ENCODE measurements at regions not wholly inside any gene's neighbourhood (a gene's known extent, or its start where the extent isn't known, plus 50 kb on each side); places are given as distances from the start of the nearest gene placed in this dataset.

DNA sequence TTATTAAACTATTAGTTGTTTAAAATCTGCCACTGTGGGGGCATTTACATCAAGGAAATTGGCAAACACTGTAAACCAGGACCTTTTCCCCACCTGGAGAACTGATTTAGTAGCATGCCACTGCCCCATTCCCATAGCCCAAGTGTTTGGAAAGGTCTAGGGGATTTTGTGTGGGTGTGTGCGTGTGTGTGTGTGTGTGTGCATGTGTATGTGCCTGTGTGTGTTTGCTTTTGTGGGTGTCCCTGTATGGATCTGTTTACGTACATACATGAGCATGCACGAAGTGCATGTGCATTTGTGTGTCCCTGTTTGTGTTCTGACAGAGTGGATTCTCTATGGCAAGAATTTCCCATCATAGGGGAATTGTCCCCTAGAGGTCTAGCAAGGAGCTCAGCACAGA is 62.7 kb upstream of the LMO1 start:
- WGBS, 2 donors = 82 to 85% methylated on average over 3 of the region's 3 CpGs

DNA sequence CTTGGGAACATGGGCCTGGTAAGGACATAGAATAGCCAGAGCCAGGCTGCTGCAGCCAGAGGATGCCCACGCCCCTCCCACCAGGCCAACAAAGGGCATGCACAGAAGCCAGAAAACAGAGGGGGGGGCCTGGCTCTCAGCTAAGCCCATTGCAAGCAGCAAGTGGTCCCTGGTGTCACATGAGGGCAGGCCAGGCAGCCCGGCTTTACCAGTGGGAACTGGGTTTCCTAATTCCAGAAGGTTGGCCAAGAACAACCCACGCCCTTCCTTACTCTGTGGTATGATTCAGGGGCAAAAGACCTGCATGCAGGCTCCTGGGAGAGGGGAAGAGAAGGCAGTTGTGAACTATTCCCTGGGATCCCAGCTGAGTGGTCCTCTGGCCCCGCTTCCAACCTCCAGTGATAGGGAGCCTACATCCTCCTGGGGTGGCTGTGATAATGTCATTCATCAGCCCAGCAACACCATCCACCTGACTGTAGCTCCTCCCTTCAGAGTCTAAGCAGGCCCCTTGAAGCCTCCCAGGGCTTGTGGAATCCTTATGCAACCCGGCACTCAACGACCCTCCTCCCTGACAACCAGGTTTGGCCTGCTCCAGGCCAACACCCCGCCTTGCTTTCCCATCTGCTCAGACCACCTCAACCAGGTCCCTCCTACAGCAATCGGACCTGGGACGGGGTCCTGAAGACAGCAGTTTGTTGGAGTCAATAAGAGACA is 62.1 kb upstream of the LMO1 start:
- Histone ChIP-seq H3K27me3 (ENCODE audit: control insufficient read depth in 1 of 2, insufficient read depth in 2 of 2, low read length in 2 of 2) (no peaks in the 10 kb centered on the region), H3K4me3 (ENCODE audit: low read depth in 1 of 2, low read length in 2 of 2) (no peak overlapping the region), H3K9me3 (ENCODE audit: control insufficient read depth in 2 of 2, insufficient read depth in 1 of 2, low read depth in 1 of 2, low read length in 1 of 2) (no peaks in the 10 kb centered on the region), H3K4me1 (ENCODE audit: control insufficient read depth in 2 of 2, insufficient read depth in 2 of 2, low read length in 1 of 2) (peaks cover 5 to 10% of the 10 kb centered on the region in 2 donors), H3K36me3 (ENCODE audit: control insufficient read depth in 2 of 2, insufficient read depth in 2 of 2, low read length in 1 of 2) (no peaks in the 10 kb centered on the region), H3K27ac (ENCODE audit: low read depth in 2 of 2, low read length in 1 of 2) (no peak overlapping the region)
- 75 to 78% methylated on average over 9 of the region's 9 CpGs for WGBS, 2 donors

More for the DNA sequence above, 62.7 kb upstream of the LMO1 start:
- Histone ChIP-seq H3K4me1 (ENCODE audit: control insufficient read depth in 2 of 2, insufficient read depth in 2 of 2, low read length in 1 of 2) (peaks cover 5 to 10% of the 10 kb centered on the region in 2 donors), H3K36me3 (ENCODE audit: control insufficient read depth in 2 of 2, insufficient read depth in 2 of 2, low read length in 1 of 2) (no peaks in the 10 kb centered on the region), H3K4me3 (ENCODE audit: low read depth in 1 of 2, low read length in 2 of 2) (no peak overlapping the region), H3K27me3 (ENCODE audit: control insufficient read depth in 1 of 2, insufficient read depth in 2 of 2, low read length in 2 of 2) (no peaks in the 10 kb centered on the region), H3K27ac (ENCODE audit: low read depth in 2 of 2, low read length in 1 of 2) (no peak overlapping the region), H3K9me3 (ENCODE audit: control insufficient read depth in 2 of 2, insufficient read depth in 1 of 2, low read depth in 1 of 2, low read length in 1 of 2) (no peaks in the 10 kb centered on the region)

- H3K27me3 ChIP-seq (ENCODE audit: control insufficient read depth in 1 of 2, insufficient read depth in 2 of 2, low read length in 2 of 2) = no peaks in the 10 kb centered on the region
- 75% methylated on average over 13 of the region's 13 CpGs for WGBS, 2 donors
- H3K36me3 ChIP-seq (ENCODE audit: control insufficient read depth in 2 of 2, insufficient read depth in 2 of 2, low read length in 1 of 2) = no peaks in the 10 kb centered on the region
These were observed 59.7 kb upstream of the LMO1 start for GRCh38 chr11:8323161-8323935.

DNA sequence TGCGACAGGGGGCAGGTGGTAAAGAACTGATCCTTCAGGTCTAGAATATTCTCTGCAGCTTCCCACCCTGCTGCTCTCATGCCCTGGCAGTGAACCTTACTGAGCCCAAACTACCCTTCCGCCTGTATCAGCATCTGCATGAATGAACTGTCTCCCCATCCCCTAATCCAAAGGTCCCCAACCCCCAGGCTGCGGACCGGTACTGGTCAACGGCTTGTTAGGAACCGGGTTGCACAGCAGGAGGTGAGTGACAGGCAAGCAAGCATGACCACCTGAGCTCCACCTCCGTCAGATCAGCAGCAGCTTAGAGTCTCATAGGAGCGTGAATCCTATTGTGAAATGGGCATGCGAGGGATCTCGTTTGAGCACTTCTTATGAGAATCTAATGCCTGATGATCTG is 58.2 kb upstream of the LMO1 start:
- H3K27me3 ChIP-seq (ENCODE audit: control insufficient read depth in 1 of 2, insufficient read depth in 2 of 2, low read length in 2 of 2) = no peaks in the 10 kb centered on the region
- WGBS, 2 donors = 85 to 91% methylated on average over 10 of the region's 10 CpGs
- H3K36me3 ChIP-seq (ENCODE audit: control insufficient read depth in 2 of 2, insufficient read depth in 2 of 2, low read length in 1 of 2) = no peaks in the 10 kb centered on the region
- no peaks in the 10 kb centered on the region for H3K9me3 ChIP-seq (ENCODE audit: control insufficient read depth in 2 of 2, insufficient read depth in 1 of 2, low read depth in 1 of 2, low read length in 1 of 2)
- peaks cover 2 to 5% of the 10 kb centered on the region in 2 donors for H3K4me1 ChIP-seq (ENCODE audit: control insufficient read depth in 2 of 2, insufficient read depth in 2 of 2, low read length in 1 of 2)
- H3K4me3 ChIP-seq (ENCODE audit: low read depth in 1 of 2, low read length in 2 of 2) = no peak overlapping the region
- H3K27ac ChIP-seq (ENCODE audit: low read depth in 2 of 2, low read length in 1 of 2) = no peak overlapping the region

More at GRCh38 chr11:8323161-8323935, 59.7 kb upstream of the LMO1 start:
- Histone ChIP-seq H3K4me3 (ENCODE audit: low read depth in 1 of 2, low read length in 2 of 2) (no peak overlapping the region), H3K9me3 (ENCODE audit: control insufficient read depth in 2 of 2, insufficient read depth in 1 of 2, low read depth in 1 of 2, low read length in 1 of 2) (no peaks in the 10 kb centered on the region), H3K27ac (ENCODE audit: low read depth in 2 of 2, low read length in 1 of 2) (no peak overlapping the region), H3K4me1 (ENCODE audit: control insufficient read depth in 2 of 2, insufficient read depth in 2 of 2, low read length in 1 of 2) (peaks cover 5% of the 10 kb centered on the region in 2 donors)

DNA sequence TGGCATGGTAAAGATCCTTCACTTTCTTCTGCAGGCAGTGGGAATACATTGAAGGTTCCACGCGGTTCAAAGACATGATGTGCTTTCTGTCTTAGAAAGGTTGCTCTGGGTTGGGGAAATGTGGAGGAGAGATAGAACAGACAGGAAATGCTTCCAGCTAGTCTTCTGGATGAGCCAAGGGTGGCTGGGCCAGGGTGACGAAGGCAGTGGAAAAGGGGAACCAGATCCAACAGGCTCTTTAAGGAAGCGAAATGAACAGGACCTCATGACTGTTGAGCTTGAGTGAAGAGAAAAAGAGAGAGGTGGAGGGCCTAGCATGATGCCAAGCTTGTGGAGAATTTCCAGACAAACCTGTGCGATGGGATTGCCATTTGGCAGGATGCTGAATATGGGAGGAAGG is 56.4 kb upstream of the LMO1 start:
- 70 to 80% methylated on average over 5 of the region's 5 CpGs for WGBS, 2 donors
- Histone ChIP-seq H3K9me3 (ENCODE audit: control insufficient read depth in 2 of 2, insufficient read depth in 1 of 2, low read depth in 1 of 2, low read length in 1 of 2) (no peaks in the 10 kb centered on the region), H3K27ac (ENCODE audit: low read depth in 2 of 2, low read length in 1 of 2) (no peak overlapping the region), H3K36me3 (ENCODE audit: control insufficient read depth in 2 of 2, insufficient read depth in 2 of 2, low read length in 1 of 2) (no peaks in the 10 kb centered on the region), H3K27me3 (ENCODE audit: control insufficient read depth in 1 of 2, insufficient read depth in 2 of 2, low read length in 2 of 2) (no peaks in the 10 kb centered on the region), H3K4me3 (ENCODE audit: low read depth in 1 of 2, low read length in 2 of 2) (no peak overlapping the region), H3K4me1 (ENCODE audit: control insufficient read depth in 2 of 2, insufficient read depth in 2 of 2, low read length in 1 of 2) (peaks cover 0 to 5% of the 10 kb centered on the region in 2 donors)

DNA sequence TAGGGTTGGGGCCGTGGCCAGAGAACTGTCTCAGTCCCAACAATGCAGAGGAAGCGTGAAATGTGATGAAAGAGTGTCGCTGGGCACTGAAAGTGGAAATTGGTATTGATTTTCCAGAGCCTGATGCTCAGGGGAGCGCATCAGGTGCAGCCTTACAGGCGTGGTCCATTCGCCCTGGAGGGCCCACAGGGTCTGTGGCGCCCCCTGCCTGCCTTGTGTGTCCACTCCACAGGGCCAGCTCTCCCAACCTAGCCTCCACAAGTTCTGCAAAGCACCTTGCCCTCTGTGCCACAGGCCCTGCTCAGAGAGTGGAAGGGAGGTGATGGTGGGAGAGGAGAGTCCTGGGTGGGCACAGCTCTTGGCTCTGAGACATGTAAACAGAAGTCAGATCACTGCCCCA is 54.9 kb upstream of the LMO1 start:
- 71 to 75% methylated on average over 7 of the region's 7 CpGs for WGBS, 2 donors
- Histone ChIP-seq H3K36me3 (ENCODE audit: control insufficient read depth in 2 of 2, insufficient read depth in 2 of 2, low read length in 1 of 2) (no peaks in the 10 kb centered on the region), H3K4me1 (ENCODE audit: control insufficient read depth in 2 of 2, insufficient read depth in 2 of 2, low read length in 1 of 2) (peaks cover 0 to 2% of the 10 kb centered on the region in 2 donors), H3K27me3 (ENCODE audit: control insufficient read depth in 1 of 2, insufficient read depth in 2 of 2, low read length in 2 of 2) (no peaks in the 10 kb centered on the region), H3K27ac (ENCODE audit: low read depth in 2 of 2, low read length in 1 of 2) (no peak overlapping the region), H3K4me3 (ENCODE audit: low read depth in 1 of 2, low read length in 2 of 2) (no peak overlapping the region), H3K9me3 (ENCODE audit: control insufficient read depth in 2 of 2, insufficient read depth in 1 of 2, low read depth in 1 of 2, low read length in 1 of 2) (no peaks in the 10 kb centered on the region)

DNA sequence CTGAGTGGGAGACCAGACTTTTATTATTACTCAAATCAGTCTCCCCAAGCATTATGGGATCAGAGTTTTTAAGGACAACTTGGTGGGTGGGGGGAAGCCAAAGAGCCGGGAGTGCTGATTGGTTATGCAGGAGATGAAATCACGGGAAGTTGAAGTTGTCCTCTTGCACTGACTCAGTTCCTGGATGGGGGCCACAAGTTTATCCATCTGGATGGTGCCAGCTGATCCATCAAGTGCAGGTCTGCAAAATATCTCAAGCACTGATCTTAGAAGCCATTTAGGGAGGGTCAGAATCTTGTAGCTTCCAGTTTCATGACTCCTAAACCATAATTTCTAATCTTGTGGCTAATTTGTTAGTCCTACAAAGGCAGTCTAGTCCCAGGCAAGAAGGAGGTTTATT is 53.5 kb upstream of the LMO1 start:
- no peak overlapping the region for H3K27ac ChIP-seq (ENCODE audit: low read depth in 2 of 2, low read length in 1 of 2)
- no peaks in the 10 kb centered on the region for H3K9me3 ChIP-seq (ENCODE audit: control insufficient read depth in 2 of 2, insufficient read depth in 1 of 2, low read depth in 1 of 2, low read length in 1 of 2)
- H3K36me3 ChIP-seq (ENCODE audit: control insufficient read depth in 2 of 2, insufficient read depth in 2 of 2, low read length in 1 of 2) = no peaks in the 10 kb centered on the region
- no peak overlapping the region for H3K4me3 ChIP-seq (ENCODE audit: low read depth in 1 of 2, low read length in 2 of 2)
- WGBS, 2 donors = 26 to 29% methylated on average over 2 of the region's 2 CpGs
- H3K27me3 ChIP-seq (ENCODE audit: control insufficient read depth in 1 of 2, insufficient read depth in 2 of 2, low read length in 2 of 2) = no peaks in the 10 kb centered on the region
- H3K4me1 ChIP-seq (ENCODE audit: control insufficient read depth in 2 of 2, insufficient read depth in 2 of 2, low read length in 1 of 2) = no peaks in the 10 kb centered on the region

GRCh38 chr11:8315954-8316353 is 52.3 kb upstream of the LMO1 start:
- 62 to 66% methylated on average over 9 of the region's 9 CpGs for WGBS, 2 donors
- Histone ChIP-seq H3K27me3 (ENCODE audit: control insufficient read depth in 1 of 2, insufficient read depth in 2 of 2, low read length in 2 of 2) (no peaks in the 10 kb centered on the region), H3K9me3 (ENCODE audit: control insufficient read depth in 2 of 2, insufficient read depth in 1 of 2, low read depth in 1 of 2, low read length in 1 of 2) (no peaks in the 10 kb centered on the region), H3K4me3 (ENCODE audit: low read depth in 1 of 2, low read length in 2 of 2) (no peak overlapping the region), H3K4me1 (ENCODE audit: control insufficient read depth in 2 of 2, insufficient read depth in 2 of 2, low read length in 1 of 2) (no peaks in the 10 kb centered on the region), H3K27ac (ENCODE audit: low read depth in 2 of 2, low read length in 1 of 2) (no peak overlapping the region), H3K36me3 (ENCODE audit: control insufficient read depth in 2 of 2, insufficient read depth in 2 of 2, low read length in 1 of 2) (no peaks in the 10 kb centered on the region)

GRCh38 chr11:8315463-8315862 is 51.8 kb upstream of the LMO1 start:
- no peaks in the 10 kb centered on the region for H3K27me3 ChIP-seq (ENCODE audit: control insufficient read depth in 1 of 2, insufficient read depth in 2 of 2, low read length in 2 of 2)
- 68% methylated on average over 18 of the region's 18 CpGs for WGBS, 2 donors
- H3K9me3 ChIP-seq (ENCODE audit: control insufficient read depth in 2 of 2, insufficient read depth in 1 of 2, low read depth in 1 of 2, low read length in 1 of 2) = no peaks in the 10 kb centered on the region
- H3K4me1 ChIP-seq (ENCODE audit: control insufficient read depth in 2 of 2, insufficient read depth in 2 of 2, low read length in 1 of 2) = no peaks in the 10 kb centered on the region
- H3K27ac ChIP-seq (ENCODE audit: low read depth in 2 of 2, low read length in 1 of 2) = no peak overlapping the region
- H3K4me3 ChIP-seq (ENCODE audit: low read depth in 1 of 2, low read length in 2 of 2) = no peak overlapping the region
- H3K36me3 ChIP-seq (ENCODE audit: control insufficient read depth in 2 of 2, insufficient read depth in 2 of 2, low read length in 1 of 2) = no peaks in the 10 kb centered on the region

DNA sequence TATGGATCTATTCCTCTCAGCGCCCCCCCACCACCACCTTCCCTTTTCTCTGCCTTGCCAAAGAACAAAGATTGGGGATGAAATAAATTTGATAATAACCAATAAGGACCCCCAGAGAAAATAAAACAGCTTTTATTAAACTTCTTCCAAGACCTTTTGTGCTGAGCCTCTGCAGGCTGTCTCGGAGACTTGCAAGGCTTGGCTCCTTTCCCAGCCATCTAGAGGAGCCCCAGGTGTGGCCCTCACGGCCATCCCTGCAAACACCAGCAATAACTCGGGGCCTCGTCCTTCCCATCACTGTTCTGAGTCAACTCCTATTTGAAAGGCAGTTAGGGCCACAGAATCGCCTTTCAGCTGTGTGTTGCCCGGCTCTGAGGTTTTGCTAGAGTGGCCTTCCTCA is 51.2 kb upstream of the LMO1 start:
- no peak overlapping the region for H3K4me3 ChIP-seq (ENCODE audit: low read depth in 1 of 2, low read length in 2 of 2)
- H3K27me3 ChIP-seq (ENCODE audit: control insufficient read depth in 1 of 2, insufficient read depth in 2 of 2, low read length in 2 of 2) = no peaks in the 10 kb centered on the region
- 53 to 62% methylated on average over 7 of the region's 7 CpGs for WGBS, 2 donors
- H3K36me3 ChIP-seq (ENCODE audit: control insufficient read depth in 2 of 2, insufficient read depth in 2 of 2, low read length in 1 of 2) = no peaks in the 10 kb centered on the region
- H3K27ac ChIP-seq (ENCODE audit: low read depth in 2 of 2, low read length in 1 of 2) = no peak overlapping the region
- H3K9me3 ChIP-seq (ENCODE audit: control insufficient read depth in 2 of 2, insufficient read depth in 1 of 2, low read depth in 1 of 2, low read length in 1 of 2) = peaks cover 0 to 2% of the 10 kb centered on the region in 2 donors
- H3K4me1 ChIP-seq (ENCODE audit: control insufficient read depth in 2 of 2, insufficient read depth in 2 of 2, low read length in 1 of 2) = no peaks in the 10 kb centered on the region

Data from esophagus (tissue), 2 donors.